ENCODE measurements at regions not wholly inside any gene's neighbourhood (a gene's known extent, or its start where the extent isn't known, plus 50 kb on each side); places are given as distances from the start of the nearest gene placed in this dataset.
"Not testable (repeated sequence)": the region's sequence is repeated elsewhere in the genome, so short reads cannot be mapped to it uniquely, and the experiment has no call there.

GRCh38 chr1:82143108-82143833, 342.5 kb downstream of the ADGRL2 start:
- Histone ChIP-seq H3K4me2 (ENCODE audit: low read depth, low read length, poor library complexity, severe bottlenecking) (no peak overlapping the region), H3K4me1 (ENCODE audit: low read length) (no peaks in the 10 kb centered on the region), H2AFZ (ENCODE audit: low read length) (no peak overlapping the region), H3K9ac (ENCODE audit: low read length) (no peak overlapping the region), H3K79me2 (ENCODE audit: low read length) (no peaks in the 10 kb centered on the region), H3K9me2 (replicated peaks; ENCODE audit: insufficient read depth, low read length) (no peaks in the 10 kb centered on the region), H3K27ac (ENCODE audit: low read length) (no peak overlapping the region), H3K27me3 (ENCODE audit: low read length) (no peaks in the 10 kb centered on the region), H3K9me3 (ENCODE audit: low read length) (peaks cover 9% of the 10 kb centered on the region; the same call in 1 of the 2 replicates), H3K4me3 (ENCODE audit: low read length) (no peak overlapping the region), H3K36me3 (ENCODE audit: insufficient read depth, low read length) (no peaks in the 10 kb centered on the region), H4K20me1 (ENCODE audit: insufficient read depth, low read depth, low read length) (no peaks in the 10 kb centered on the region)
- DNase-seq, result no peak

GRCh38 chr1:82141390-82141789, 340.7 kb downstream of the ADGRL2 start:
- no peak overlapping the region for H3K4me2 ChIP-seq (ENCODE audit: low read depth, low read length, poor library complexity, severe bottlenecking)
- no peaks in the 10 kb centered on the region for H3K4me1 ChIP-seq (ENCODE audit: low read length)
- DNase-seq, result no peak
- H3K9me2 ChIP-seq (replicated peaks; ENCODE audit: insufficient read depth, low read length), result no peaks in the 10 kb centered on the region
- no peaks in the 10 kb centered on the region for H3K36me3 ChIP-seq (ENCODE audit: insufficient read depth, low read length)
- H3K9ac ChIP-seq (ENCODE audit: low read length), result no peak overlapping the region
- no peak overlapping the region for H2AFZ ChIP-seq (ENCODE audit: low read length)
- no peaks in the 10 kb centered on the region for H3K79me2 ChIP-seq (ENCODE audit: low read length)
- H3K27ac ChIP-seq (ENCODE audit: low read length), result no peak overlapping the region
- H3K4me3 ChIP-seq (ENCODE audit: low read length), result no peak overlapping the region
- H3K9me3 ChIP-seq (ENCODE audit: low read length), result 0 out of 2 replicates have a peak, but pooled peaks cover 13% of the 10 kb centered on the region
- H4K20me1 ChIP-seq (ENCODE audit: insufficient read depth, low read depth, low read length), result no peaks in the 10 kb centered on the region
- no peaks in the 10 kb centered on the region for H3K27me3 ChIP-seq (ENCODE audit: low read length)

DNA sequence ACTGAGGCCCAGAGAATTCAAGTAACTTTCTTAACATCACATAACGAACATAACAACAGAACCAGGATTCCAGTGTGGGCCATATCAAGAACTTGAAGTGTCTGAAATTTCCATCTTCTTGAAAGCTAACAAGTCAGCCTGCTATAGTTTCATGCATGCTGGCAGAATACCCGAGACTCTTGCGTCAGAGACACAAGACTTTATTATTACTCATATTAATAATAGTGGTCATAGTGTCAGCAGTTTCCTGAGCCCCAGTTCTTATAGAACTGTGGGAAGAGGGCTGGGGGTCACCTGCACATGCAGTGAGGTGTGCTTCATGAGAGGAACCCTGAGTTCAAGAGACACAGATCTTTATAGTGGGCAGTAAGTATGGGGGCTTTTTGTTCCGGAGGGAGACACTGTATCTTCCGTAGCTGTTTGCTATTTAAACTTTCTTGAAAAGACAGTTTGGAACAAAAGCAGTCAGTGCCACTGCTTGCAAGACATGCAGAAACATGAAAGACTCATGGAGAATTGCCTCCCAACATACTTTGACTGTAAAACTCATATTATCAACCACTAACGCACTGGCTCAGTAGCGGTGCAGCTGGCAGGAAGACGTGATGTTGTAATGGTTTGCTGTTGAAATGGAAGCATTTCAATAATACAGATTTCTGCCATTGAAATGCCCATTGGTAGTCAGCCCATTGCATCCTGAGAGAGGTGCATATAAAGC, 339.2 kb downstream of the ADGRL2 start:
- no peaks in the 10 kb centered on the region for H4K20me1 ChIP-seq (ENCODE audit: insufficient read depth, low read depth, low read length)
- H3K9me2 ChIP-seq (replicated peaks; ENCODE audit: insufficient read depth, low read length), result no peaks in the 10 kb centered on the region
- H3K36me3 ChIP-seq (ENCODE audit: insufficient read depth, low read length), result no peaks in the 10 kb centered on the region
- H3K79me2 ChIP-seq (ENCODE audit: low read length), result no peaks in the 10 kb centered on the region
- 0 out of 2 replicates have a peak, but pooled peaks cover 8% of the 10 kb centered on the region for H3K9me3 ChIP-seq (ENCODE audit: low read length)
- H3K9ac ChIP-seq (ENCODE audit: low read length), result no peak overlapping the region
- no peak overlapping the region for H3K27ac ChIP-seq (ENCODE audit: low read length)
- no peaks in the 10 kb centered on the region for H3K27me3 ChIP-seq (ENCODE audit: low read length)
- H3K4me2 ChIP-seq (ENCODE audit: low read depth, low read length, poor library complexity, severe bottlenecking), result no peak overlapping the region
- no peak for DNase-seq
- no peaks in the 10 kb centered on the region for H3K4me1 ChIP-seq (ENCODE audit: low read length)
- H3K4me3 ChIP-seq (ENCODE audit: low read length), result no peak overlapping the region
- no peak overlapping the region for H2AFZ ChIP-seq (ENCODE audit: low read length)

DNA sequence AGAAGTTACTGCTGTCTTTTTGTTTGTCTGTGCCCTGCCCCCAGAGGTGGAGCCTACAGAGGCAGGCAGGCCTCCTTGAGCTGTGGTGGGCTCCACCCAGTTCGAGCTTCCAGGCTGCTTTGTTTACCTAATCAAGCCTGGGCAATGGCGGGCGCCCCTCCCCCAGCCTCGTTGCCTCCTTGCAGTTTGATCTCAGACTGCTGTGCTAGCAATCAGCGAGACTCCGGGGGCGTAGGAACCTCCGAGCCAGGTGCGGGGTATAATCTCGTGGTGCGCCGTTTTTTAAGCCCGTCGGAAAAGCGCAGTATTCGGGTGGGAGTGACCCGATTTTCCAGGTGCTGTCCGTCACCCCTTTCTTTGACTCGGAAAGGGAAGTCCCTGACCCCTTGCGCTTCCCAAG, 335.6 kb downstream of the ADGRL2 start:
- not testable (repeated sequence) for H3K27ac ChIP-seq (ENCODE audit: low read length); H3K4me2 ChIP-seq (ENCODE audit: low read depth, low read length, poor library complexity, severe bottlenecking); H2AFZ ChIP-seq (ENCODE audit: low read length); H4K20me1 ChIP-seq (ENCODE audit: insufficient read depth, low read depth, low read length); H3K9me3 ChIP-seq (ENCODE audit: low read length); H3K9me2 ChIP-seq (replicated peaks; ENCODE audit: insufficient read depth, low read length); H3K4me1 ChIP-seq (ENCODE audit: low read length); H3K9ac ChIP-seq (ENCODE audit: low read length); H3K79me2 ChIP-seq (ENCODE audit: low read length); H3K27me3 ChIP-seq (ENCODE audit: low read length); H3K36me3 ChIP-seq (ENCODE audit: insufficient read depth, low read length); DNase-seq; H3K4me3 ChIP-seq (ENCODE audit: low read length)

- Histone ChIP-seq H3K4me3 (ENCODE audit: low read length) (no peak overlapping the region), H3K27ac (ENCODE audit: low read length) (no peak overlapping the region), H3K27me3 (ENCODE audit: low read length) (no peaks in the 10 kb centered on the region), H4K20me1 (ENCODE audit: insufficient read depth, low read depth, low read length) (no peaks in the 10 kb centered on the region), H3K9me2 (replicated peaks; ENCODE audit: insufficient read depth, low read length) (peaks cover 11% of the 10 kb centered on the region; the same call in 1 of the 2 replicates), H3K9me3 (ENCODE audit: low read length) (no peaks in the 10 kb centered on the region), H3K79me2 (ENCODE audit: low read length) (no peaks in the 10 kb centered on the region), H3K4me2 (ENCODE audit: low read depth, low read length, poor library complexity, severe bottlenecking) (no peak overlapping the region), H3K9ac (ENCODE audit: low read length) (no peak overlapping the region), H3K36me3 (ENCODE audit: insufficient read depth, low read length) (no peaks in the 10 kb centered on the region), H3K4me1 (ENCODE audit: low read length) (no peaks in the 10 kb centered on the region), H2AFZ (ENCODE audit: low read length) (no peak overlapping the region)
- DNase-seq, result no peak
Measured at GRCh38 chr1:82125866-82126265, 325.1 kb downstream of the ADGRL2 start.

- Histone ChIP-seq H3K9me2 (replicated peaks; ENCODE audit: insufficient read depth, low read length) (peaks cover 11% of the 10 kb centered on the region; the same call in 1 of the 2 replicates), H4K20me1 (ENCODE audit: insufficient read depth, low read depth, low read length) (no peaks in the 10 kb centered on the region), H3K27me3 (ENCODE audit: low read length) (no peaks in the 10 kb centered on the region), H3K4me3 (ENCODE audit: low read length) (no peak overlapping the region), H3K4me1 (ENCODE audit: low read length) (no peaks in the 10 kb centered on the region), H3K9me3 (ENCODE audit: low read length) (no peaks in the 10 kb centered on the region), H3K79me2 (ENCODE audit: low read length) (no peaks in the 10 kb centered on the region), H3K27ac (ENCODE audit: low read length) (no peak overlapping the region), H2AFZ (ENCODE audit: low read length) (no peak overlapping the region), H3K9ac (ENCODE audit: low read length) (no peak overlapping the region), H3K36me3 (ENCODE audit: insufficient read depth, low read length) (no peaks in the 10 kb centered on the region), H3K4me2 (ENCODE audit: low read depth, low read length, poor library complexity, severe bottlenecking) (no peak overlapping the region)
- DNase-seq, result no peak
Measured at GRCh38 chr1:82125119-82125518, 324.4 kb downstream of the ADGRL2 start.

DNA sequence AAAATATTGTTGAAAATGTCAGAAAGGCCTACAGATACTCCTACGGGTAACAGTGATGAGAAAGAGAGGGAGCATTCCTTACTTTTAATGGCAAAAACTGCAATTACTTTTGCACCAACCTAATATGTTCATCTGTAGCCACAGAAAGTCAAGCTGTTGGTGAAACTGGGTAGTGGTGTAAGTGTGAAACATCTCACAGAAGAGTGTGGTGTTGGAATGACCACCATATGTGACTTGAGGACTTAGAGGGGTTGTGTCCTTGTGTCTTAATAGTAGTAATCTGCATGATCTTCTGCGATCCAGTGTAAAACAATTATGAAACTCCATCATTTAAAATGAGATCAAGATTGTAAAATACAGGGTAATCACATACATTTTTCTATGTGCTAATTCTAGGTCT, 320.7 kb downstream of the ADGRL2 start:
- H3K36me3 ChIP-seq (ENCODE audit: insufficient read depth, low read length), result no peaks in the 10 kb centered on the region
- no peak overlapping the region for H3K9ac ChIP-seq (ENCODE audit: low read length)
- H3K4me3 ChIP-seq (ENCODE audit: low read length), result no peak overlapping the region
- no peak for DNase-seq
- no peak overlapping the region for H3K4me2 ChIP-seq (ENCODE audit: low read depth, low read length, poor library complexity, severe bottlenecking)
- no peak overlapping the region for H3K27ac ChIP-seq (ENCODE audit: low read length)
- H3K27me3 ChIP-seq (ENCODE audit: low read length), result no peaks in the 10 kb centered on the region
- no peaks in the 10 kb centered on the region for H3K79me2 ChIP-seq (ENCODE audit: low read length)
- H2AFZ ChIP-seq (ENCODE audit: low read length), result no peak overlapping the region
- no peaks in the 10 kb centered on the region for H4K20me1 ChIP-seq (ENCODE audit: insufficient read depth, low read depth, low read length)
- H3K9me2 ChIP-seq (replicated peaks; ENCODE audit: insufficient read depth, low read length), result peaks cover 9% of the 10 kb centered on the region; the same call in 1 of the 2 replicates
- H3K4me1 ChIP-seq (ENCODE audit: low read length), result no peaks in the 10 kb centered on the region
- no peaks in the 10 kb centered on the region for H3K9me3 ChIP-seq (ENCODE audit: low read length)

GRCh38 chr1:82116105-82116504, 315.4 kb downstream of the ADGRL2 start:
- Histone ChIP-seq H3K27ac (ENCODE audit: low read length) (no peak overlapping the region), H3K27me3 (ENCODE audit: low read length) (no peaks in the 10 kb centered on the region), H2AFZ (ENCODE audit: low read length) (no peak overlapping the region), H3K9me2 (replicated peaks; ENCODE audit: insufficient read depth, low read length) (no peaks in the 10 kb centered on the region), H3K36me3 (ENCODE audit: insufficient read depth, low read length) (no peaks in the 10 kb centered on the region), H3K9me3 (ENCODE audit: low read length) (no peaks in the 10 kb centered on the region; the same call in 1 of the 2 replicates), H3K4me2 (ENCODE audit: low read depth, low read length, poor library complexity, severe bottlenecking) (no peak overlapping the region), H4K20me1 (ENCODE audit: insufficient read depth, low read depth, low read length) (no peaks in the 10 kb centered on the region), H3K9ac (ENCODE audit: low read length) (no peak overlapping the region), H3K4me1 (ENCODE audit: low read length) (no peaks in the 10 kb centered on the region), H3K4me3 (ENCODE audit: low read length) (no peak overlapping the region), H3K79me2 (ENCODE audit: low read length) (no peaks in the 10 kb centered on the region)
- DNase-seq, result no peak
